ENCODE measurements at regions not wholly inside any gene's neighbourhood (a gene's known extent, or its start where the extent isn't known, plus 50 kb on each side); places are given as distances from the start of the nearest gene placed in this dataset.

GRCh38 chr7:136251826-136252225 is 274.7 kb upstream of the MTPN start:
- TF ChIP-seq POLR2A (IDR thresholded peaks at IDR 0.05) (no peak), CTCF (IDR thresholded peaks at IDR 0.05) (no peak), EP300 (IDR thresholded peaks at IDR 0.05) (no peak), POLR2AphosphoS5 (IDR thresholded peaks at IDR 0.05) (no peak)

All from sigmoid colon (tissue), 4 donors.